HG03565 (cell line): ENCODE measurements at regions not wholly inside any gene's neighbourhood (a gene's known extent, or its start where the extent isn't known, plus 50 kb on each side); places are given as distances from the start of the nearest gene placed in this dataset.
A peak's percentile ranks its signal among the peaks of the same experiment; 100 is the strongest.

ENCODE experiments used
- ATAC-seq: cut with Tn5 transposase; IDR thresholded peaks from one replicate; pipeline ENCODE4 v1.9.1; 2021; ENCODE audit warnings: mild to moderate bottlenecking, moderate library complexity; ENCODE audit not compliant: unreplicated experiment

DNA sequence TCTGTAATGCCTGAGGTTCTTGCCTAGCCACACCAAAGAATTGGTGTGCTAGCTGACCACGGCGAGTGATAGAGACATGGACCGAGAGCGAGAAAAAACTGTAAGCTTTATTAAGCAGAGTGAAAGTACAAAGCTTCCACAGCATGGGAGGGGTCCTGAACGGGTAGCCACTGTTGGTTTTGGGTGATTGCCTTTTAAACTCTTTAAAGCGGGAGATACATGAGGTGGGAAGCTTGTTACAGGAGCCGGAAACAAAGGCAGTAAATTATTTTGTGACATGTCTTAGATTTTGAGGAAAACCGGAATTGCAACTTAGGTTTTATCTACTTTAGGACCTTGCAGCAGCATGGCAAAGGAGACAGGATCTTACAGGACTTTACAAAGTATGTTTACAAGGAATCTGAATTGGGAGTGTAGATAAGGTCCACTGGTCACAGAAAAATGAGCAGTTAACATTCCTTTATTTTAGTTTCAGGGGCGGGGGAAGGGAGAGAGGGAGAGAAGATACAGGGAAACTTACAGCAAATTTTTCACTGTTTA lies 252.7 kb upstream of the MBL2 start:
- ATAC-seq: no peak

DNA sequence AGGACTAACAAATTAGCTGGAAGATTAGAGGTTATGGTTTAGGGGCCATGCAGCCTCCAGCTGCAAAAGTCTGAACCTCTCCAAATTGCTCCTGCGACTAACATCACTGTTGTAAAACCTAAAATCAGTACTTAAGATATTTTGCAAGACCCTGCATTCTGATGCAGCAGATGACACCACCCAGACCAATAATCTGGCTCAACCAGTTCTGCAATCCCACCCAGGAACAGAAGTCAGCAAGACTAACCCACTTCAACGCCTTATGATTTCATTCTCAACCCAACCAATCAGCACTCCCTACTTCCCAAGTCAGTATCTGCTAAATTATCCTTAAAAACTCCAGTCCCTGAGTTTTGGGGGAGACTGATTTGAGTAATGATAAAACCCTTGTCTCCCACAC lies 250.8 kb upstream of the MBL2 start:
- ATAC-seq: no peak

DNA sequence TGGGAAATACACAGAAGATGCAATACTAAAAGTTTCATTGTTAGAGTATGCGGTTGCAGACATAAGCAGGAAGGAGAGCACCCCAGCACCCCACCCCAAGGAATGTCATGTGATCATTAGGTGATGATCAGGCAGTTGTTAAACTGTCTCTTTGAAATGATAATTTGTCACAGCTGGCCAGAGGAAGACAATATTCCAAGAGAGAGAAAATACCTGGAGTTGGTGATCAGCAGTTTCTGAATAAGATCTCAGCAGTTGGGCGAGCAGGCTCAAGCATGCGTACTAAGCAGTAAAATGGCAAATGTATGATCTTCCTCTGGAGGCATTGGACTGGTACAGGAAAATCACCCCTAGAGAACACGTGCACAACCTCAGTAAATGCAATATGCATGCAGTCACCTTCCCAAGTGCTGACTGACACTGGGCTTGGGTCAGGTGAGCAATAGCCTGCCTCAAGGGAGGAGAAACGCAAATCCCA lies 250.1 kb upstream of the MBL2 start:
- no peak for ATAC-seq

DNA sequence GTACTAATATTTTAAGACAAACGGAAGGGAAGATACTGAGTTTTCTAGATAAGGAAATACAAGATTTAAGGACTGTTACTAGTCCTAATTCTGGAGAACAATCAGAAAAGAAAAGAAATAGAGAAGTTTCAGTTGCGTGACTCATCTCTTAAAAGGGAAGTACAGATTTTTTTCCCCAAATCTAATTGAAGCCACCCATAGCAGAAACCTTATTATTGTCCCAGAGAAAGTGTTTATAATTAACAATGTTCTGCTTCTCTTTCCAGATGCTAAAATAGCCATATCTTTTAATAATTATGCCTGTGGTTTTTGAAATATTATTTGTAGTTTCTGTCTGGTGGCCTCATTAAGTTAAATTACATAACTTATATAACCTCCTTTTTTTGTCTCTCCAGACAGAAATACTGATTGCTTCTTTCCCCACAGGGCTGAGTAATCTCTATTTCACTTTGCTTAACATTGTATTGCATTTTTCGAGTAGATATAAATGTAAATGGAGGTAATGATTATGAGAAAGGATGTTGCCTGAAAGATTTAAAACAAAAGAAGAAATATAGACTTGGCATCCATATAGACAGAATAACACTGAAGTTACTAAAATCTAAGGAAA lies 240.7 kb upstream of the MBL2 start:
- ATAC-seq: peak; percentile 70

DNA sequence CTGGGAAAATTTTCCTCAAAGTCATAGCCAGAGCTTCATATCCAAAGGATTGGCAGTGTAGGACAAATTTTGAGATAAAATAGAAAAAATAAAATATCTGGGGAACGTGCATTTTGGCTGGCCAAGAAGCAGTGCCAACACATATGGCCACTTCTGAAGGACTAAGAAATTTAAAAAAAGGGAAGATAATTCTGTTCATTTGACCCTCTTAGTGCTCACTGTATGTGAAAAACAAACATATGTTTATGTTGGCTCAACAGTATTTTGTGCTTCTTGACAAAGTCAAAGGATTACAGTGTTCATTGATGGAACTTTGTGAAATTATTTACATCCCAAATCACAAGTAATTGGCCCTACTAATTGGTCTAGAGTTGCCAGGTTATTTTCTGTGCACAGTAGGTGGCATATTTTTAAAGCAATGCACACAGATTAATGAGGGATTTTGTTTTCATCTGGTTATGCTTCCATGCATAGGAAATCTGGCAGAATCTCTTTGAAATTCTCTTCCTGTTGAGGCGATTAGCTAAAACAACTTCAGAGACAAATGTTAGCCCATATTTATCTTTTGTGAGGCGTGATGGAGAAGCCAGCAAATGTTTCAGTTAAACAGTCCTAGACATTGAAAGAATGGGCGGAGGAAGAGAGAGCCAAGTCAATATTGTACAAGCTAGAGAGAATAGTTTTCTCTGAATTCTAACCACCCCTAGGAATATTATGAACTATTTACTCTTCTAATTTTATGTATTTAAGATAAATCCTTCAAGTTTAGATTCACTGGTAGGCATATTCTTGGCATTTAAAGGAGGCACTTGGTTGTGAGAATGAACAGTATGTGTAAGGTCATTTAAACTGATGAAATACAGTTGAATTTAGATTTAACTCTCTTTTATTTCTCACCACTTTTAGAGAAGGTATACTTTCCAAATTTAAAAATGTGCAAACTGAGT lies 237.7 kb upstream of the MBL2 start:
- no peak for ATAC-seq

GRCh38 chr10:53007527-53007842 lies 234.9 kb upstream of the MBL2 start:
- ATAC-seq: no peak

- no peak for ATAC-seq
Measured at GRCh38 chr10:53006663-53007526, 234.3 kb upstream of the MBL2 start.

GRCh38 chr10:53005612-53006345 lies 233.2 kb upstream of the MBL2 start:
- ATAC-seq: no peak

DNA sequence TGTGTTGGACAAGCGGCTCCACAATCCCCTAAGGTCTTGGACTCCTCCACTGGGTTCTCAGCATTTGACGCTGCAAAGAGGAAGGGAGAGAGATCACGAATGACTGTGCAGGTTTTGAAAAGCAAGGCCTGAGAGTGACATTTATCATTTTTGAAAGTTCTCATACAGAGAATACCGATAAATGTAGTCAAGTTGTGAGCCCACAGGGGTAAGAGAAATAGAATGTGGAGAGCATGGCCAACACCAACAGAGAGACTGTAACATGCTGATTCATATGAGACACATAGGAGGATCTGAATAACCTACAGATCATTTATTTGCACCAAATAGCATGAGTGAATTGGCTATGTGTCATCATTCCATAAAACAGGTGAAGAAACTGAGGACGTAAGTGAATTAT lies 230.5 kb upstream of the MBL2 start:
- ATAC-seq: peak; percentile 60

- ATAC-seq: no peak
Measured at GRCh38 chr10:52999681-53000080, 227.1 kb upstream of the MBL2 start.

GRCh38 chr10:52999258-52999657 lies 226.7 kb upstream of the MBL2 start:
- ATAC-seq: no peak

- ATAC-seq: no peak
Measured at GRCh38 chr10:52997007-52997406, 224.4 kb upstream of the MBL2 start.

GRCh38 chr10:52994370-52994769 lies 221.8 kb upstream of the MBL2 start:
- ATAC-seq: no peak

GRCh38 chr10:52993109-52993508 lies 220.5 kb upstream of the MBL2 start:
- no peak for ATAC-seq

GRCh38 chr10:52992567-52992966 lies 220.0 kb upstream of the MBL2 start:
- no peak for ATAC-seq

- ATAC-seq: no peak
Measured at GRCh38 chr10:52988923-52989322, 216.3 kb upstream of the MBL2 start.

DNA sequence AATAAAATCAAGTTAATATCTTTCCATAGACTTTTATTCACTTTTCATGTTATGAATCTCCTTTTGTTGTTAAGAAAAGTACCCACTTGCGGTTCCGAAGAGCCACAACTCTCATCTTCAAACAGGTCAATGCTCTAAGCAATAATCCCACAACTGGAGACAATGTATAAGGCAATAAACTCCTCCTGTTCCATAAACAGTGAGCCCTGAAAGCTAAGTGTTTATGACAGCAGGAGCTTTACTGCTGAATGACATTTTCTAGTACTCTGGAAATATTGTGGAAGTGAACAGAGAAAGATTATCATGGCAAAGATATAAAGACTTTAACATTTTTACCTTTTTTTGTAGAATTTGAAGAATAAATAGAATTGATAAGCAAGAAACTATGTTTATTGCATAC lies 213.5 kb upstream of the MBL2 start:
- ATAC-seq: no peak

GRCh38 chr10:52984169-52984568 lies 211.6 kb upstream of the MBL2 start:
- no peak for ATAC-seq

DNA sequence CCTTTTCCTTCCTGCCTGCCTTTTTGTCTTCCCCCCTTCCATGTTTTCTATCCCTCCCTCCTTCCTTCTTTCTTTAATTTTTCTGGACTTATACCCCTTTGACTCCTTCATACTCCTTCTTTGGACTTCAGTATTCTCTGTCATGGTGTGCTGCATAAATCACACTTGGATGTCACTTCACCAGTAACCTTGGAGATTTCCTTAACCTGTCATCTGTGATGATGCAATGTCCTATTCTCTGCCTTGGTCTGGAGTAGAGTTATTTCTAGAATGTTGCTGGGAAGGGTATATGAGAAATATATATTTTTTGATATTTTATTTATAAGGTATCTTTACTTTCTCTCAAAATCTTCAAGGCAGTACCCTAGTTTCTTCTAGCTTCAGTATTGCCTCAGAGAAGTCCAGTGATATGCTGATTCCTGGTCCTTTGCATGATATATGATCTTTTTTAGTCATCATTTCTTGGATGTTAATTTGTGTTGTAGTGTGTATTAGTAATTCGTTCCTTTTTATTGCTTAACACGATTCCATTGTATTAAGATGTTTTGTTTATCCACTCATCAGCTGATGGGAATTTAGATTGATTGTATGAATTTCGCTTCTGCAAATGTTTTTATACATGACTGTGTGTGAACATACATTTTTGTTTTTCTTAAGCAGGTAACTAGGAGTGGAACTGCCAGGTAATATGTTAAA lies 206.9 kb upstream of the MBL2 start:
- no peak for ATAC-seq

DNA sequence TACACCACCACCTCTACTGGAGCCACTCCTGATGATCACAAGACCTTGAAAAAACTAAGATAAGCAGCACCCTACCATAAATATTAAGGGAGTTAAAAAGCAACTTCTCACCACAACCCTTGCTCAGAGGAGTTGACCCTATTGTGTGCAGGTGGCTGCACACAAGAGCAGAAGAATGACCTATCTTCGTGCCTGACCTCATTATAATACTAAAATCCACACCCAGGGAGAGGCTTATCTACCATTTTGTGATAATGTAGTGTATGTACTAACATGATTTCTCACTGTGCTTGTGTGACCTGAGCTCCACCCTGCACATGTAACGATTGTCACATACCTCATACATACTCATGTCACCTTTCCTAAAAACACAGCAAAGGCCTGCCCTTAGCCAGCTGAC lies 205.0 kb upstream of the MBL2 start:
- ATAC-seq: no peak
